WTC11 (cell line): ENCODE measurements at regions not wholly inside any gene's neighbourhood (a gene's known extent, or its start where the extent isn't known, plus 50 kb on each side); places are given as distances from the start of the nearest gene placed in this dataset.

Experiments
- AFF4 ChIP-seq: sonication (generic); formaldehyde crosslinking; IDR thresholded peaks from 2 replicates; pipeline ENCODE4 v1.8.1; 2023; ENCODE audit warnings: mild to moderate bottlenecking, missing genetic modification reagents, borderline replicate concordance
- CTCF ChIP-seq: fragments of 200-600 bp; IDR thresholded peaks from 2 replicates; pipeline ENCODE4 v1.8.0; 2022; ENCODE audit warnings: antibody characterized with exemption
- GABPB1 ChIP-seq: sonication (generic); formaldehyde crosslinking; IDR thresholded peaks from 2 replicates; pipeline ENCODE4 v1.8.1; 2023; ENCODE audit warnings: mild to moderate bottlenecking, missing genetic modification reagents
- NFYB ChIP-seq: sonication (generic); formaldehyde crosslinking; conservative IDR thresholded peaks from 2 replicates; pipeline ENCODE4 v1.8.0; 2022; ENCODE audit warnings: low read depth, missing genetic modification reagents

- TF ChIP-seq NFYB (CRISPR knock-in tag) (no peak), AFF4 (CRISPR knock-in tag) (no peak), GABPB1 (CRISPR knock-in tag) (no peak), CTCF (no peak)
These were observed 480.2 kb upstream of the B3GALT2 start for GRCh38 chr1:193666485-193667083.
